ENCODE measurements at regions not wholly inside any gene's neighbourhood (a gene's known extent, or its start where the extent isn't known, plus 50 kb on each side); places are given as distances from the start of the nearest gene placed in this dataset.

DNA sequence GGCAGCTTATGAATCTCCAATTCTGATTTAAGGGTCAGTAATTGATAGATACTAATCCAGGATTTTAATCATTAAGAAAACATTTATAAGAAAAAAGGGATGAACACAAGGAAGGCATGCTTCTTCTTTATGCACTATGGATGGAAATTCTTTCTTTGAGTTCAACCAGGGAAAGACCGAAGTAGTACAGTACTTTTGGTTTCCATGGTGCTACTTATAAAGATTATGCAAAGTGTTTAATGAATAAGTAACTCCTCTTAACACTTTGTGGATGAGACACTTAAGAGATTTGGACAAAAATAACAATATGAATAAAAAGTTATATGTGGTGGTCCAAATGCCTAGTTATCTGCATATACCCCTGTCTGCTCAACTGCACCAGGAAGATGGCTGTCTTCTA lies 666.5 kb upstream of the FANCL start:
- no peak for TF ChIP-seq CTCF (IDR thresholded peaks at IDR 0.05; ENCODE audit: borderline replicate concordance, extremely low read depth, low read length, poor library complexity, severe bottlenecking)
- TF ChIP-seq EZH2 (IDR thresholded peaks at IDR 0.05; ENCODE audit: borderline replicate concordance, low read depth, low read length, severe bottlenecking): no peak
